K562 (cell line): ENCODE measurements at regions not wholly inside any gene's neighbourhood (a gene's known extent, or its start where the extent isn't known, plus 50 kb on each side); places are given as distances from the start of the nearest gene placed in this dataset.
"Not testable (repeated sequence)": the region's sequence is repeated elsewhere in the genome, so short reads cannot be mapped to it uniquely, and the experiment has no call there.

Source experiments
- ATAC-seq: fragments of 200-7000 bp; cut with Tn5 transposase; 3 replicates; pipeline ENCODE4 v1.9.1; 2020; ENCODE audit warnings: moderate library complexity
- BruUV-seq: library from RNA; stranded (reverse); fragments of 400-500 nt; replicated peaks from 2 replicates; lab custom pipeline; 2021; lab: Mats Ljungman, UMichigan
- CTCF ChIA-PET: fragments of 300-600 bp; formaldehyde crosslinking; extraction: SDS; loops from one replicate; lab custom pipeline; 2021; ENCODE audit warnings: low intra/inter-chr PET ratio; lab: Yijun Ruan, JAX
- POLR2A ChIA-PET: fragments of 300-600, 350-650 bp; sonication (Branson Sonifier 250); formaldehyde crosslinking; extraction: SDS; loops from one replicate; lab custom pipeline; 2021; ENCODE audit warnings: antibody characterized with exemption, inconsistent platforms; lab: Yijun Ruan, JAX
- DNase-seq, 4 experiments: peaks; one replicate each; pipeline versions ENCODE4 v3.0.0 to v3.0.0-alpha.2; 2011 to 2018; ENCODE audit warnings: low spot score in 3 of 4, mixed read lengths in 3 of 4; ENCODE audit errors: extremely low read depth in 1 of 4
- FAIRE-seq: peaks from 2 replicates; lab custom pipeline; 2011; peaks lifted over from hg19 to GRCh38; lab: Jason Lieb, UNC
- H2AFZ ChIP-seq: 2 replicates; pipeline ENCODE4 v1.6.0; 2011; ENCODE audit warnings: low read depth, low read length, control low read depth, inconsistent platforms
- H3K27ac ChIP-seq: fragments of 200-600 bp; 3 replicates; pipeline ENCODE4 v1.8.0; 2011; ENCODE audit warnings: low read depth, mild to moderate bottlenecking, control low read depth, inconsistent platforms, low read length, moderate library complexity, mixed read lengths; ENCODE audit errors: extremely low read depth
- H3K27me3 ChIP-seq, 2 experiments: fragments of 300-600 bp in 1 of 2; 2 replicates in 1 of 2; 3 replicates in 1 of 2; pipeline versions ENCODE4 v1.6.0 to v1.8.0; 2011; ENCODE audit warnings: inconsistent platforms in 2 of 2, low read length in 2 of 2, mild to moderate bottlenecking in 1 of 2, mixed read lengths in 1 of 2, moderate library complexity in 1 of 2; ENCODE audit not compliant: control insufficient read depth in 2 of 2, insufficient read depth in 2 of 2
- H3K36me3 ChIP-seq: fragments of 300-600 bp; 3 replicates; pipeline ENCODE4 v1.8.0; 2011; ENCODE audit warnings: mild to moderate bottlenecking, low read length, inconsistent platforms; ENCODE audit not compliant: control insufficient read depth, insufficient read depth
- H3K4me1 ChIP-seq, 2 experiments: fragments of 200-600 bp in 1 of 2; replicated peaks in 1 of 2; 2 replicates in 1 of 2; 3 replicates in 1 of 2; pipeline versions ENCODE4 v1.5.1 to v1.8.0; 2011; ENCODE audit warnings: inconsistent platforms in 2 of 2, low read length in 2 of 2, mild to moderate bottlenecking in 1 of 2, mixed read lengths in 1 of 2, moderate library complexity in 1 of 2; ENCODE audit not compliant: control insufficient read depth in 2 of 2, insufficient read depth in 2 of 2
- H3K4me2 ChIP-seq: 2 replicates; pipeline ENCODE4 v1.6.1; 2011; ENCODE audit warnings: low read length, control low read depth, inconsistent platforms, mixed read lengths; ENCODE audit not compliant: insufficient read depth
- H3K4me3 ChIP-seq: fragments of 200-600 bp; sonication (generic), shearing (Covaris generic); 2 replicates; pipeline ENCODE4 v1.5.1; 2016; ENCODE audit warnings: control low read depth, inconsistent platforms
- H3K79me2 ChIP-seq: fragments of 200-600 bp; 3 replicates; pipeline ENCODE4 v1.8.0; 2011; ENCODE audit warnings: low read length, inconsistent platforms; ENCODE audit not compliant: control insufficient read depth, insufficient read depth
- H3K9ac ChIP-seq, 2 experiments: 2 replicates each; pipeline versions ENCODE4 v1.6.0 to v1.6.1; 2011; ENCODE audit warnings: low read depth in 2 of 2, low read length in 2 of 2, control low read depth in 1 of 2, inconsistent platforms in 1 of 2, mild to moderate bottlenecking in 1 of 2, mixed read lengths in 1 of 2; ENCODE audit not compliant: insufficient read depth in 1 of 2
- H3K9me1 ChIP-seq: one replicate; pipeline ENCODE4 v1.6.0; 2011; ENCODE audit warnings: inconsistent platforms, mild to moderate bottlenecking, low read length, moderate library complexity; ENCODE audit not compliant: control insufficient read depth, insufficient read depth
- H3K9me3 ChIP-seq: replicated peaks from 2 replicates; pipeline ENCODE4 v1.5.1; 2011; ENCODE audit warnings: low read depth, low read length, inconsistent platforms; ENCODE audit not compliant: control insufficient read depth, insufficient read depth
- H4K20me1 ChIP-seq: replicated peaks from 2 replicates; pipeline ENCODE4 v1.6.1; 2011; ENCODE audit warnings: low read length, inconsistent platforms, mixed read lengths; ENCODE audit not compliant: control insufficient read depth, insufficient read depth
- CTCF ChIP-seq, 3 experiments: IDR thresholded peaks in 2 of 3; conservative IDR thresholded peaks in 1 of 3; 2 replicates each; pipeline ENCODE4 v1.5.1; 2011 to 2012; ENCODE audit warnings: low read length in 3 of 3, mild to moderate bottlenecking in 3 of 3, control low read depth in 2 of 3, improper control_type of control experiment in 1 of 3, inconsistent platforms in 1 of 3, low read depth in 1 of 3, mixed read lengths in 1 of 3, moderate library complexity in 1 of 3; ENCODE audit not compliant: insufficient read depth in 2 of 3
- RAD21 ChIP-seq, 2 experiments: fragments of 250-450 bp in 1 of 2; fragments of 450-650 bp in 1 of 2; sonication (Bioruptor Pico) in 1 of 2; formaldehyde crosslinking in 1 of 2; IDR thresholded peaks in 1 of 2; conservative IDR thresholded peaks in 1 of 2; 2 replicates each; pipeline versions ENCODE4 v1.4.0 to v1.8.0; 2020 to 2022; ENCODE audit warnings: mild to moderate bottlenecking in 2 of 2, moderate library complexity in 1 of 2
- TEAD2 ChIP-seq: fragments of 450-650 bp; IDR thresholded peaks from 2 replicates; pipeline ENCODE4 v1.6.1; 2016; ENCODE audit warnings: missing genetic modification characterization, control low read depth, missing compliant biosample characterization
- WGBS: fragments of 100-300 bp; shearing (Covaris generic); methylation state at CpG from one replicate; pipeline ENCODE4 v1.1.6; 2016; ENCODE audit warnings: low coverage, mixed read lengths; ENCODE audit not compliant: insufficient coverage; ENCODE audit errors: missing lambda C conversion rate; 5-methylcytosine and 5-hydroxymethylcytosine counted together
- in situ Hi-C: fragments of 300-500 bp; cut with MboI; formaldehyde crosslinking; loops from 4 replicates; pipeline ENCODE4 v1.15.0; 2018; ENCODE audit warnings: inconsistent platforms, mixed read lengths
- intact Hi-C: fragments of 100-400 bp; cut with micrococcal nuclease; formaldehyde crosslinking; loops from 2 replicates; pipeline ENCODE4 v1.14.2; 2022

GRCh38 chr15:84114680-84115079, 120.9 kb upstream of the GOLGA6L4 start:
- intact Hi-C loops, H3K4me3 ChIP-seq, DNase-seq, H2AFZ ChIP-seq, H3K27me3 ChIP-seq, H3K4me2 ChIP-seq, FAIRE-seq, POLR2A ChIA-PET, BruUV-seq, H4K20me1 ChIP-seq, H3K9me1 ChIP-seq, H3K79me2 ChIP-seq, H3K9me3 ChIP-seq, H3K36me3 ChIP-seq, ATAC-seq, H3K9ac ChIP-seq, H3K4me1 ChIP-seq, H3K27ac ChIP-seq, in situ Hi-C loops, CTCF ChIA-PET: not testable (repeated sequence)
- 14% methylated on average over 7 of the region's 7 CpGs for WGBS

- H3K36me3 ChIP-seq, H2AFZ ChIP-seq, H3K4me3 ChIP-seq, H3K27ac ChIP-seq, in situ Hi-C loops, H3K79me2 ChIP-seq, H4K20me1 ChIP-seq, H3K9ac ChIP-seq, H3K9me3 ChIP-seq, H3K4me1 ChIP-seq, H3K27me3 ChIP-seq, BruUV-seq, intact Hi-C loops, H3K4me2 ChIP-seq, CTCF ChIA-PET, POLR2A ChIA-PET, H3K9me1 ChIP-seq: not testable (repeated sequence)
- WGBS = 0% methylated on average over 1 of the region's 1 CpG
- 0 out of 2 replicates have a peak, but pooled peaks have one; percentile 20 for TF ChIP-seq TEAD2 (tag)
- TF ChIP-seq CTCF (IDR thresholded peaks at IDR 0.05 in 2 of 3, conservative IDR thresholded peaks at IDR 0.05 in 1 of 3; ENCODE audit: insufficient read depth in 2 of 3, low read depth in 1 of 3, low read length in 3 of 3) = peak in 1 of 3 experiments; percentile 27; a peak in 1 of 6 replicates
- TF ChIP-seq RAD21 (CRISPR knock-in tag; conservative IDR thresholded peaks at IDR 0.05 in 1 of 2, IDR thresholded peaks at IDR 0.05 in 1 of 2) = peak in 1 of 2 experiments; percentile 46; a peak in 2 of 4 replicates
- ATAC-seq = peak; percentile 63; the same call in 2 of the 3 replicates
- peak in 1 of 4 experiments; percentile 3 for DNase-seq
- FAIRE-seq = peak; percentile 64
These were observed 116.2 kb upstream of the GOLGA6L4 start for GRCh38 chr15:84119351-84119750.

GRCh38 chr15:84120903-84121302, 114.7 kb upstream of the GOLGA6L4 start:
- H3K79me2 ChIP-seq, H3K4me2 ChIP-seq, DNase-seq, H3K9me1 ChIP-seq, intact Hi-C loops, H3K4me3 ChIP-seq, H3K9ac ChIP-seq, H3K27ac ChIP-seq, FAIRE-seq, H3K27me3 ChIP-seq, ATAC-seq, H3K36me3 ChIP-seq, CTCF ChIA-PET, H3K4me1 ChIP-seq, H4K20me1 ChIP-seq, H3K9me3 ChIP-seq, BruUV-seq, H2AFZ ChIP-seq: not testable (repeated sequence)
- in situ Hi-C loops = loop anchor here (10.0 kb wide), 1 partner anchor 1906 kb away; no protein-coding TSS in a partner anchor
- WGBS = 0% methylated on average over 3 of the region's 4 CpGs
- POLR2A ChIA-PET = interaction anchor here (0.6 kb wide), 1 partner anchor 276 kb away, joined by 3 read pairs; no protein-coding TSS in a partner anchor
